Right lung (tissue), 2 donors: ENCODE measurements at regions not wholly inside any gene's neighbourhood (a gene's known extent, or its start where the extent isn't known, plus 50 kb on each side); places are given as distances from the start of the nearest gene placed in this dataset.

Experiments used
- DNase-seq, 2 donors: peaks; one replicate each; pipeline ENCODE4 v3.0.0-alpha.2; 2013

- DNase-seq = no peak
Measured at GRCh38 chr2:145144131-145144728, 624.3 kb upstream of the ZEB2 start.

GRCh38 chr2:145141981-145142380 is 622.1 kb upstream of the ZEB2 start:
- no peak for DNase-seq

- DNase-seq = no peak
Measured at GRCh38 chr2:145140658-145141057, 620.7 kb upstream of the ZEB2 start.

- no peak for DNase-seq
Measured at GRCh38 chr2:145138626-145139025, 618.7 kb upstream of the ZEB2 start.

- no peak for DNase-seq
Measured at GRCh38 chr2:145137901-145138300, 618.0 kb upstream of the ZEB2 start.

- DNase-seq = no peak
Measured at GRCh38 chr2:145137211-145137610, 617.3 kb upstream of the ZEB2 start.

GRCh38 chr2:145136702-145137101 is 616.8 kb upstream of the ZEB2 start:
- no peak for DNase-seq

GRCh38 chr2:145126146-145126545 is 606.2 kb upstream of the ZEB2 start:
- DNase-seq = no peak

- DNase-seq = no peak
Measured at GRCh38 chr2:145124085-145124484, 604.2 kb upstream of the ZEB2 start.

GRCh38 chr2:145123606-145124005 is 603.7 kb upstream of the ZEB2 start:
- no peak for DNase-seq

- DNase-seq = no peak
Measured at GRCh38 chr2:145119225-145119624, 599.3 kb upstream of the ZEB2 start.

- DNase-seq = no peak
Measured at GRCh38 chr2:145116834-145117725, 597.2 kb upstream of the ZEB2 start.

- no peak for DNase-seq
Measured at GRCh38 chr2:145116056-145116455, 596.1 kb upstream of the ZEB2 start.

GRCh38 chr2:145114726-145115125 is 594.8 kb upstream of the ZEB2 start:
- DNase-seq = no peak

GRCh38 chr2:145112467-145112866 is 592.5 kb upstream of the ZEB2 start:
- no peak for DNase-seq

GRCh38 chr2:145110668-145111356 is 590.9 kb upstream of the ZEB2 start:
- no peak for DNase-seq

- no peak for DNase-seq
Measured at GRCh38 chr2:145108959-145109710, 589.2 kb upstream of the ZEB2 start.

GRCh38 chr2:145108361-145108778 is 588.5 kb upstream of the ZEB2 start:
- DNase-seq = no peak

- DNase-seq = no peak
Measured at GRCh38 chr2:145106293-145106692, 586.4 kb upstream of the ZEB2 start.

GRCh38 chr2:145102706-145103105 is 582.8 kb upstream of the ZEB2 start:
- no peak for DNase-seq

- no peak for DNase-seq
Measured at GRCh38 chr2:145100301-145100700, 580.4 kb upstream of the ZEB2 start.

- DNase-seq = no peak
Measured at GRCh38 chr2:145096582-145096981, 576.7 kb upstream of the ZEB2 start.
